ENCODE measurements at regions not wholly inside any gene's neighbourhood (a gene's known extent, or its start where the extent isn't known, plus 50 kb on each side); places are given as distances from the start of the nearest gene placed in this dataset.

- Mint-ChIP-seq H3K27ac (ENCODE audit: unreplicated experiment) (no peak overlapping the region), H3K27me3 (ENCODE audit: unreplicated experiment) (peaks cover 3% of the 10 kb centered on the region), H3K4me1 (ENCODE audit: unreplicated experiment) (peaks cover 7% of the 10 kb centered on the region), H3K36me3 (ENCODE audit: low read depth, unreplicated experiment) (no peaks in the 10 kb centered on the region), H3K4me3 (ENCODE audit: unreplicated experiment) (no peak overlapping the region), H3K9me3 (ENCODE audit: unreplicated experiment) (no peaks in the 10 kb centered on the region)
- TF ChIP-seq CTCF (IDR thresholded peaks at IDR 0.05; ENCODE audit: unreplicated experiment): no peak
- DNase-seq (ENCODE audit: low spot score): no peak
Measured at GRCh38 chr13:110004814-110005213, 218.4 kb upstream of the IRS2 start.

- Mint-ChIP-seq H3K36me3 (ENCODE audit: low read depth, unreplicated experiment) (no peaks in the 10 kb centered on the region), H3K4me1 (ENCODE audit: unreplicated experiment) (peaks cover 27% of the 10 kb centered on the region), H3K9me3 (ENCODE audit: unreplicated experiment) (no peaks in the 10 kb centered on the region), H3K4me3 (ENCODE audit: unreplicated experiment) (no peak overlapping the region), H3K27ac (ENCODE audit: unreplicated experiment) (no peak overlapping the region), H3K27me3 (ENCODE audit: unreplicated experiment) (peaks cover 3% of the 10 kb centered on the region)
- no peak for TF ChIP-seq CTCF (IDR thresholded peaks at IDR 0.05; ENCODE audit: unreplicated experiment)
- DNase-seq (ENCODE audit: low spot score): no peak
Measured at GRCh38 chr13:110001670-110002275, 215.4 kb upstream of the IRS2 start.

GRCh38 chr13:110000534-110001345 is 214.4 kb upstream of the IRS2 start:
- no peak overlapping the region for H3K27ac Mint-ChIP-seq (ENCODE audit: unreplicated experiment)

DNA sequence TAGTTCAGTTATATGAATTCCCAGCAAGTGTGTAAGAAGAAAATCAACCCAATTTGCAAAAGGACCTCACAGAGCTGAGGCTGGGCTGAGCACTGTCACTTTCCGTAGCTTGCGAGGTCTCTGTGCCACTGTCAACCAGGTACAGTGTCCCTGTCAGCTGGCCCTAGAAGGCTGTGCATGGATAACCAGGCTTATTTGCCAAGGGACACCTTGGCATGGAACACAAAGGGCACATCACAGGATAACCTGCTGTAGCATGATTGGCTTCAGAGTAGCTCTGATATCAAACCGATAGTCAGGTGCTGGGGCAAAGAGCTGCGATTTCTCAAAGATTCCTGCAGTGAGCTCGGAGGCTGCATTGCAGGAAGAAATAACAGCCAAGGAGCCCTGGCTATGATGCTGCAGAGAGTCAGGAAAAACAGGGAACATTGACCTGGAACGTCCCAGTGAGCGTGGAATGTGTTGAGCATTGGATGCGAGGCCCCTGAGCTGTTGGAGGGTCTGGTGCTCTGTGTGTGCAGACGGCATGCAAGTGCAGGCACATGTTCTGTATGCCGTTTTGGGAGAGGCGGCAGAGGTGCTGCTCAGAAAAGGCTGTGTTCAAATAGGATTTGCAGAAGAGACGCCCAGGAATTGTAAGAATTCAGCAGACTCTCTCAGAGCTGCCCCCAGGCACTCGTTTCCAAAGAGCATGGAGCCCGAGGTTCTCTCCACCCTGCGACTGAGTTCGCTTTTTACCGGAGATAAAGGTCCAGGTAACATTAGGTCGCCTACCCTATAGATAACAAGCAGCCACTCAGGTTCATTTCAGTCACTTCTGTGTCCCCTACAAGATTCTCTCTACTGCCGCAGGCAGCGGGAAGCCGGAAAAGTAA is 213.5 kb upstream of the IRS2 start:
- Mint-ChIP-seq H3K27ac (ENCODE audit: unreplicated experiment) (no peak overlapping the region), H3K4me3 (ENCODE audit: unreplicated experiment) (no peak overlapping the region), H3K4me1 (ENCODE audit: unreplicated experiment) (peaks cover 27% of the 10 kb centered on the region), H3K27me3 (ENCODE audit: unreplicated experiment) (peaks cover 1% of the 10 kb centered on the region), H3K9me3 (ENCODE audit: unreplicated experiment) (no peaks in the 10 kb centered on the region), H3K36me3 (ENCODE audit: low read depth, unreplicated experiment) (no peaks in the 10 kb centered on the region)
- DNase-seq (ENCODE audit: low spot score): no peak
- no peak for TF ChIP-seq CTCF (IDR thresholded peaks at IDR 0.05; ENCODE audit: unreplicated experiment)

More at GRCh38 chr13:110000534-110001345, 214.4 kb upstream of the IRS2 start:
- Mint-ChIP-seq H3K4me3 (ENCODE audit: unreplicated experiment) (no peak overlapping the region), H3K36me3 (ENCODE audit: low read depth, unreplicated experiment) (no peaks in the 10 kb centered on the region), H3K27me3 (ENCODE audit: unreplicated experiment) (peaks cover 1% of the 10 kb centered on the region), H3K4me1 (ENCODE audit: unreplicated experiment) (peaks cover 27% of the 10 kb centered on the region), H3K9me3 (ENCODE audit: unreplicated experiment) (no peaks in the 10 kb centered on the region)
- no peak for TF ChIP-seq CTCF (IDR thresholded peaks at IDR 0.05; ENCODE audit: unreplicated experiment)
- DNase-seq (ENCODE audit: low spot score): no peak

Data from endothelial cell (in vitro differentiated cells).